VCaP (cell line): ENCODE measurements at regions not wholly inside any gene's neighbourhood (a gene's known extent, or its start where the extent isn't known, plus 50 kb on each side); places are given as distances from the start of the nearest gene placed in this dataset.
A peak's percentile ranks its signal among the peaks of the same experiment; 100 is the strongest.

Experiments
- H3K27ac ChIP-seq: fragments of 450-650 bp; 2 replicates; pipeline ENCODE4 v1.5.1; 2017
- CTCF ChIP-seq: fragments of 450-650 bp; conservative IDR thresholded peaks from 2 replicates; pipeline ENCODE4 v1.5.1; 2017; ENCODE audit warnings: mild to moderate bottlenecking, moderate library complexity

- TF ChIP-seq CTCF, result no peak
- peak overlapping the region; percentile 82 for H3K27ac ChIP-seq
Observed at GRCh38 chr12:124185971-124186686, 108.8 kb upstream of the RFLNA start.

- no peak for TF ChIP-seq CTCF
- H3K27ac ChIP-seq, result peak overlapping the region; percentile 82
Observed at GRCh38 chr12:124188084-124188483, 106.8 kb upstream of the RFLNA start.

- H3K27ac ChIP-seq, result peak overlapping the region; percentile 82
- TF ChIP-seq CTCF, result no peak
Observed at GRCh38 chr12:124188561-124189405, 106.1 kb upstream of the RFLNA start.

- H3K27ac ChIP-seq, result peak overlapping the region; percentile 82; the same call in 1 of the 2 replicates
- no peak for TF ChIP-seq CTCF
Observed at GRCh38 chr12:124190312-124191023, 104.4 kb upstream of the RFLNA start.

GRCh38 chr12:124191024-124191359, 103.9 kb upstream of the RFLNA start:
- TF ChIP-seq CTCF, result no peak
- no peak overlapping the region for H3K27ac ChIP-seq

GRCh38 chr12:124191966-124192365, 102.9 kb upstream of the RFLNA start:
- TF ChIP-seq CTCF, result no peak
- no peak overlapping the region for H3K27ac ChIP-seq

GRCh38 chr12:124194264-124194892, 100.5 kb upstream of the RFLNA start:
- no peak for TF ChIP-seq CTCF
- H3K27ac ChIP-seq, result peak overlapping the region; percentile 62
